GM11168 (cell line): ENCODE measurements at regions not wholly inside any gene's neighbourhood (a gene's known extent, or its start where the extent isn't known, plus 50 kb on each side); places are given as distances from the start of the nearest gene placed in this dataset.

Experiments used
- in situ Hi-C: fragments of 300-500 bp; cut with MboI; formaldehyde crosslinking; loops from one replicate; pipeline ENCODE4 v1.12.0; 2022; ENCODE audit warnings: low sequenced_read_pairs; ENCODE audit not compliant: unreplicated experiment

GRCh38 chr17:72506773-72507172 is 386.0 kb downstream of the SOX9 start:
- in situ Hi-C loops = no loop called here

GRCh38 chr17:72507370-72507769 is 386.6 kb downstream of the SOX9 start:
- in situ Hi-C loops = no loop called here

- in situ Hi-C loops = no loop called here
Observed at GRCh38 chr17:72510351-72511016, 389.7 kb downstream of the SOX9 start.

- in situ Hi-C loops = no loop called here
Observed at GRCh38 chr17:72511242-72511641, 390.4 kb downstream of the SOX9 start.

- in situ Hi-C loops = no loop called here
Observed at GRCh38 chr17:72511874-72512273, 391.1 kb downstream of the SOX9 start.

GRCh38 chr17:72512649-72513556 is 392.1 kb downstream of the SOX9 start:
- in situ Hi-C loops = no loop called here

- in situ Hi-C loops = no loop called here
Observed at GRCh38 chr17:72514321-72514861, 393.6 kb downstream of the SOX9 start.

- in situ Hi-C loops = no loop called here
Observed at GRCh38 chr17:72514891-72515290, 394.1 kb downstream of the SOX9 start.

- in situ Hi-C loops = no loop called here
Observed at GRCh38 chr17:72515291-72516065, 394.7 kb downstream of the SOX9 start.

- in situ Hi-C loops = no loop called here
Observed at GRCh38 chr17:72516772-72517399, 396.1 kb downstream of the SOX9 start.

GRCh38 chr17:72517413-72518158 is 396.8 kb downstream of the SOX9 start:
- in situ Hi-C loops = no loop called here

- in situ Hi-C loops = no loop called here
Observed at GRCh38 chr17:72518159-72518732, 397.4 kb downstream of the SOX9 start.

GRCh38 chr17:72518753-72519597 is 398.2 kb downstream of the SOX9 start:
- in situ Hi-C loops = no loop called here

- in situ Hi-C loops = no loop called here
Observed at GRCh38 chr17:72519598-72519936, 398.7 kb downstream of the SOX9 start.

GRCh38 chr17:72520665-72521303 is 400.0 kb downstream of the SOX9 start:
- in situ Hi-C loops = no loop called here

GRCh38 chr17:72523491-72523890 is 402.7 kb downstream of the SOX9 start:
- in situ Hi-C loops = no loop called here

- in situ Hi-C loops = loop anchor here (25.0 kb wide), 2 partner anchors 388 to 1063 kb away; no protein-coding TSS in a partner anchor
Observed at GRCh38 chr17:72525225-72526015, 404.6 kb downstream of the SOX9 start.
